H7 (cell line): ENCODE measurements at regions not wholly inside any gene's neighbourhood (a gene's known extent, or its start where the extent isn't known, plus 50 kb on each side); places are given as distances from the start of the nearest gene placed in this dataset.
"Not testable (repeated sequence)": the region's sequence is repeated elsewhere in the genome, so short reads cannot be mapped to it uniquely, and the experiment has no call there.

Experiments used
- DNase-seq: peaks from one replicate; pipeline ENCODE4 v3.0.0; 2012
- H3K27me3 ChIP-seq: 2 replicates; pipeline ENCODE4 v1.6.0; 2011; ENCODE audit warnings: mild to moderate bottlenecking, low read length; ENCODE audit not compliant: control insufficient read depth, insufficient read depth
- H3K36me3 ChIP-seq: replicated peaks from 2 replicates; pipeline ENCODE4 v1.5.1; 2011; ENCODE audit warnings: low read length; ENCODE audit not compliant: control insufficient read depth, insufficient read depth
- H3K4me3 ChIP-seq: 2 replicates; pipeline ENCODE4 v1.5.1; 2011; ENCODE audit warnings: low read depth, mild to moderate bottlenecking, control low read depth, low read length, moderate library complexity; ENCODE audit not compliant: insufficient read depth

DNA sequence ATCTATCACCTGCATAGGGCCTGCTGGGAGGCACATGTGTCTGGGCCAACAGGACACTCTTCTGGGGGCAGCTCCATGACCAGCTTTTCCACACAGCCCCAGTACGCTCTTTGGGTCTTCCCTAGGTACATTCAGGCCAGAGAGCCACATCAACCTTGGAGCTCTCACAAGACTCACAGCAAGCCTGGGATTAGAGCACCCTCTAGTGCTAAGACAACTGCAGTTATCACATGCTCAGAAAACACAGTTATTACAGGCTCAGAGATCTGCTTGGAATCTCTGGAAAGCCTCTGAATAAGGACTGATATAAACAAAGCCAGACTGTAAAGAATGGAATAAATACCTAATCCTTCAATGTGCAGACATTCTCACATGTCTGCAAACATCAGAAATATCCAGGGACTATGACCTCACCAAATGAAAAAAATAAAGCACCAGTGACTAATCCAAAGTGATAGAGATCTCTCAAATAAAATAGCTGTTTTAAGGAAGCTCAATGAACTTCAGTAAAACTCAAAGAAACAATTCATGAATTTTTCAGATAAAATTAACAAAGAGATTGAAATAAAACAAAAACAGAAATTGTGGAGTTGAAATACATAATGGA is 563.9 kb upstream of the NR5A2 start:
- peak; percentile 4 for DNase-seq

DNA sequence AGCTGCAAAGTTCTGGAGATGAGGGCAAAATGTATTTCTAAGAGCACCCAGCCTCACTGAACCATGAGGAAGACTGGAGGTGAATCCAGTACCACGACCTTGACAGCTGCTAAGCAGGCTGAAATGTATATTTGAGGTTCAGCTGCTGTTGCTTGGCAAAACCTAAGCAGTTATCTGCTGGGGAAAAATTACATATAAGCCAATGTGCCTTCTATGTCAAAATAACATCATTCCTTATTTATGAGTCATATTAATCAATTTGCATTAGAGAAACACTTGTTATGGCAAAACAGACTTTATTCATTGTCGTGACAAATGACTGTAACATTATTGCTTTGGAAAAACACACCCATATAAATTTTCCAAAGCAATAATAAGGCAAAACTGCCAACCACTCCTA is 560.5 kb upstream of the NR5A2 start:
- DNase-seq: no peak
- Histone ChIP-seq H3K36me3 (no peaks in the 10 kb centered on the region), H3K27me3 (no peaks in the 10 kb centered on the region), H3K4me3 (no peak overlapping the region)

More for the DNA sequence above, 563.9 kb upstream of the NR5A2 start:
- Histone ChIP-seq H3K4me3 (no peak overlapping the region), H3K36me3 (no peaks in the 10 kb centered on the region), H3K27me3 (no peaks in the 10 kb centered on the region)

DNA sequence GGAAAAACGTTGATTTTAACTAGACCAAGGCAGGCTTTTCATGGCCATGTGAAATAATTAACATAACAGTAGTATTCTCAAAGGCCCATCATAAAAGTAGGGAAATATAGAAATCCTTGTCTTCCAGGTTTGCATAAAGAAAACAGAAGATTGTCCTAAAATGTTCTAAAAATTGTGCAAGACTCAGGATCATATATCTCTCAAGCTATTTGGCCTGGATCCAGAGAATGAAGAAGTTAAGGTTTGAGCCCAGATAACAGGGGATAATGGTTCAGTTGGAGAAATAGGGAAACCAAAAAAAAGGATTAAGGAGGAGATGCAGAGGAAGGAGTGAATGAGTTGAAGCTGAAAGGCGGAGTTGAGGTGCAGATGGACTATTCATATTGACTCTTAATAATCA is 555.5 kb upstream of the NR5A2 start:
- no peak overlapping the region for H3K4me3 ChIP-seq

DNA sequence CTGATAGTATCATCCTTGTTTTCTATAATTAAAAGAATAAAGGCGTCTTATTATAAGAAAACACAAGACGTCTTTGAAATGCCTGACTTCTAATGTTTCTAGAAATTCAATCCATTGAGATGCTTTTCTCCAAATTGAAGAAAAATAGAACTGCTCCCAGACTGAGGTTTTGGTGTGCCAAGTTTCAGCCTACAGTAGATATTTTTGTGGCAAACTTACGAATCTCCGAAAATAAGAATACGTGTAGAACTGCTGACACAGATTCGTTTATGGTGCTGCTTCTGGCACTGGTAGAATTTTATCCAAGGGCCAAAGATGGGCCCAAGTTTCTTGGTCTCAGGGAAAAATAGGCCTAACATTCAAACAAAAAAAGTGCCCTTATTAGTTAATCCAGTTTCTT is 554.5 kb upstream of the NR5A2 start:
- Histone ChIP-seq H3K36me3 (no peaks in the 10 kb centered on the region), H3K4me3 (no peak overlapping the region), H3K27me3 (no peaks in the 10 kb centered on the region)
- no peak for DNase-seq

More for the DNA sequence above, 555.5 kb upstream of the NR5A2 start:
- H3K27me3 ChIP-seq: no peaks in the 10 kb centered on the region
- H3K36me3 ChIP-seq: no peaks in the 10 kb centered on the region
- DNase-seq: no peak

DNA sequence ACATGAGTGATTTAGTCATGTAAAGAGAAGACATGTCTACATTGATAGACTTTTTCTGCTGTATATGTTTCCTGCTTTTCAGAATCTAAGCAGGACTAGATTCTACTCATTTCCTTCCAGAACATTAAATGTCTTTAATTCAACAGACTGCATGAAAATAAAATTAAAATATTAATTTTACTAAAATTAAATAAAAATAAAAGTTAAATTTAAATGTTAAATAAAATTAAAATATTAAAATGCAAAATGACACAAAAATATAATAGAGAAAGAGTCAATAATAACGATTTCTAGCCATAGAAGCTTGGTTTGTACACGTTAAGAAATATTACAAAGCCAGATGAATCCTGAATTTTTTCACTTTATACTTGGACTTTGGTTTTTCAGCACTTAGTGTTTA is 552.8 kb upstream of the NR5A2 start:
- Histone ChIP-seq H3K36me3 (no peaks in the 10 kb centered on the region), H3K27me3 (no peaks in the 10 kb centered on the region), H3K4me3 (no peak overlapping the region)
- DNase-seq: no peak

DNA sequence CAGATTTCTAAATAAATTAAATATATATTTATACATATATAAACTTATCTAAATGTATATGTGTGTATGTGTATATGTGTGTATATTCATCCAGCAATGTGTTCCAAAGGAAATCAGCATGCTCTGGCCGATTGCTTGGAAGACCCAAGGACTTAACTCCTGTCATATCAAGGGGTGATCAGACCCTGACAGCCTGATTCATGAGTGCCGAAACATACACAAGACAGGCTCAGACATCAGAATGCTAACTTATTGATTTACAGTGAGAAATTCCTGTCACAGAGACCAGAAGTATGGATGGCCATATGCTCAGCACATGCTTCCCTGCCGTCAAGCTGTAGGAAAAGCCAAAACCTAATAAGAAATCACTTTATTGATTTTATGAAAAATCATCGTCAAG is 545.1 kb upstream of the NR5A2 start:
- no peak overlapping the region for H3K4me3 ChIP-seq
- no peak for DNase-seq
- H3K27me3 ChIP-seq: no peaks in the 10 kb centered on the region
- no peaks in the 10 kb centered on the region for H3K36me3 ChIP-seq

DNA sequence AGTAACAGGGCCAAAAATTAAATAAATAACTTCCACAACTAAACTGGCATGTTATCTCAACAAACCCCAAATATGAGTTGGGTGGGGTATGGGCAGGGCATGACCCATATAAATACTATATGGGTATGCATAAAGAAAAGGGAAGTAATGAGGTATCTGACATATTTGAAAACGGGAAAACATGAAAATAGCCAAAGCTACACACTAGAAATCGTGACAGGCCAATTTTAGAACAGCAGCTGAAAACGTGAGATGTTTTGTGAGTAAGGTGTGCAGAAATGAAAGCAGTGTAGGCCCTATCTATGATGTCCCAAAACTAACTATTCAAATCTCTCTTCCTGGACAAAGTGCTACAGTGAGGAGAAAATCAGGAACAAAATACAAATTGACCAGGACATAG is 537.9 kb upstream of the NR5A2 start:
- Histone ChIP-seq H3K27me3 (no peaks in the 10 kb centered on the region), H3K4me3 (no peak overlapping the region), H3K36me3 (no peaks in the 10 kb centered on the region)
- no peak for DNase-seq

DNA sequence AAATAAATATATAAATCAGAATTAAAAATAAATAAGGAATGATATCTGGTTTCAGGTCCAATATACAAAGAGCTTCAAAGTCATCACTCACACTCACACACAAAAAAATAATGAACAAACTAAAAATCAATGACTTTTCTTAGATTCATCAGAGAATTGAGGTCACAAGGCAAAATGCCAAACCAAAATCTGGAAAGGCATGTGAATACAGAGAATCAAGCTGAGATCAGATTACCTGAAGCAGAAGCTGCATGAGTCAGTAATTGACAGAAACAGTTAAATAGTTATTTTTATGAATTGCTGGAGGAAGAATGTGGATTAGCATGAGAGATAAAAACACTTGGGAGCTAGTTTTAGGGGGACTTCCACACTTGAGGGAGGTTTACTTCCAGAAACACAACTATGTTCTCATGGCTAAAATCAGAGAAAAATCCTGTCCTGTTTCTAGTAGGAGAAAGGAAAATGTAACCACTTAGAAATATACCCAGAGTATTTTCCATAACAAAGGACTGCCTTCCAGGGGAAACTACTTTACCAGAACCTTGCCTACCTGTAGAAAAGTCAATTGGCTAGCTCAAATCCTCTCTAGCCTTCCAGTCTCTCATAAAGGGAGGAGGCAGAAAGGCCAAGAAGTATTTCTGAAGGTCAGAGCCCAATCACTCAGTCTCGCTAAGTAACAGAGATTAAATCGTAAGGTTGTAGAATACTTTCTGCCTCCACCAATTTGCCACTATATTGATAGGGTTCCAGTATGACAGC is 536.6 kb upstream of the NR5A2 start:
- DNase-seq: peak; percentile 8
- H3K27me3 ChIP-seq: no peaks in the 10 kb centered on the region

DNA sequence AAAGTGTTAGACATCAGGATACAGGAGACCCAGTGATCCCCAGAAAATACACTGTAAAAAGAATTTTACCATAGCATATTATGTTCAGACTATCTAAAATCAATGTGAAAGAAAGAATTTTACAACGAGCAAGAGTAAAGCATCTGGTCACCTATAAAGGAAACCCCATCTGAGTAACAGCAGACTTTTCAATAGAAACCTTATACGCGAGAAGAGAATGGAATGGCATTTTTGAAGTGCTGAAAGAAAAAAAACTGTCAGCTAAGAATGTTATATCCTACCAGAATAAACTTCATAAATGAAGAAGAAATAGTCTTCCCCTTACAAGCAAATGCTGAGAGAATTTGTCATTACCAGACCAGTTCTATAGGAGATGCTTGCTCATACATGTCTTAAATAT is 532.1 kb upstream of the NR5A2 start:
- no peak for DNase-seq
- no peaks in the 10 kb centered on the region for H3K27me3 ChIP-seq
- H3K4me3 ChIP-seq: no peak overlapping the region
- H3K36me3 ChIP-seq: no peaks in the 10 kb centered on the region

More for the DNA sequence above, 536.6 kb upstream of the NR5A2 start:
- Histone ChIP-seq H3K4me3 (no peak overlapping the region), H3K36me3 (no peaks in the 10 kb centered on the region)

DNA sequence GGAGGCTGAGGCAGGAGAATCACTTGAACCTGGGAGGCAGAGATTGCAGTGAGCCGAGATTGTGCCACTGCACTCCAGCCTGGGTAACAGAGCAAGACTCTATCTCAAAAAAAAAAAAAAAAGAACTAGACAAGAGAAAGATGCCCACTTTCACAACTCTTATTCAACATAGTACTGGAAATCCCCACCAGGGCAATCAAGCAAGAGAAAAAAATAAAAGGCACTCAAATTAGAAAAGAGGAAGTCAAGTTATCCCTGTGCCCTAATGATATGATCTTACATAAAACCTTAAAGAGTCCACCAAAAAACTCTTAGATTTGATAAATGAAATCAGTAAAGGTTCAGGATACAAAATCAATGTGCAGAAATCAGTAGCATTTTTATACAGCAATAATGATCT is 528.7 kb upstream of the NR5A2 start:
- not testable (repeated sequence) for H3K4me3 ChIP-seq, DNase-seq, H3K36me3 ChIP-seq, H3K27me3 ChIP-seq

DNA sequence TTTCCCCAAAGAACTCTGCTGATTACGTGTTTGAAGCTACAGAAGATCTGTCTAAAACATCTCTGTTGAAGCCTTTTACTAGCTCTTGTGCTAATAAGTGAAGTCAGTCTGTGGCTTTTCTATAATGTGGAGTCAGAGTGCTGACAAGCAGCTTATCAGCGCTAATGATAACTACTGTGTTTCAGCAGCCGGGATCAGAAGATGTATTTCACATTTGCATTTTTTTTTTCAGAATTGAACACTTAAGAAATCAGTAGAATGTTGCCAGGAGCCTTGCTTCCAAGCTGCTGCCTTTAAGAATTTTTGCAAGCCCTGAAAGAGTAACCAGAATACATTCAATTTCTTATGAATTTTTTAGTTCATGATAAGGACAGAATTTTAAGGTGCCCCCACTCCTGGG is 519.4 kb upstream of the NR5A2 start:
- Histone ChIP-seq H3K36me3 (no peaks in the 10 kb centered on the region), H3K4me3 (no peak overlapping the region), H3K27me3 (no peaks in the 10 kb centered on the region)
- no peak for DNase-seq

DNA sequence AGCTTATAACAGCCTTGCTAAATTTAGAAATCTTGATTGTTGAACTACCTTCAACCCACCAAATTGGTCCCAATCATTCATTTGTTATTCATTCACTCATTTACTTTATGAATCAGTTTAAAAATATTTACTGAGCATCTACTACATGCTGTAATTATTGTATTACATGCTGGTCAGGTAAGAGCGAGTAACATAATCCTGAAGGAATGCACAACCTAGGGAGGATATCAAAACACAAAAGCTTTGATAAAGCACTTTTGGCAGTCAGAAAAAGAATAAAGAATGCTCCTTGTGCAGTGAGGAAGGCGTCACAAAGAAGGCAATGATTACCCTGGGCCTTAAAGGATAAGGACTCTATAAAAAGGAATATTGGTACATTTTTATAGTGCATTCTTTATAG is 518.9 kb upstream of the NR5A2 start:
- DNase-seq: no peak
- H3K27me3 ChIP-seq: no peaks in the 10 kb centered on the region
- no peaks in the 10 kb centered on the region for H3K36me3 ChIP-seq
- H3K4me3 ChIP-seq: no peak overlapping the region

DNA sequence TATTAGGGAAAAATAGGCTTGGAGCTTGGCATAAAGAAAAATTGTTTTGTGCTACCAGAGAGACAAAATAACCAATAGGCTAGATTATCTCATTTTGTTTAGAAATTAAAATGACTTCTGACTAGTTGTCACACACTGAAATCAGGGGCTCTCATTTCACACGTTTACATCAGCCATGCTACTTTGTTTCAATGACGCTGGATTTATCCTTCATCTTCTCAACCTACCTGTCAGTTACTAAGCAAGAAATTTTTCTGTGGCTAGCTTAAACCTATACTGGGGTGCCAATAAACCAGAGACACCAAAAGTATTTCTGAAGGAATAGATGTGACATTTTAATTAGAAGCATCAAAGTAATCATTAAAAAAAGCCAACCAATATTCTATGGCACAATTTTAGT is 518.1 kb upstream of the NR5A2 start:
- Histone ChIP-seq H3K27me3 (no peaks in the 10 kb centered on the region), H3K4me3 (no peak overlapping the region), H3K36me3 (no peaks in the 10 kb centered on the region)
- DNase-seq: no peak

DNA sequence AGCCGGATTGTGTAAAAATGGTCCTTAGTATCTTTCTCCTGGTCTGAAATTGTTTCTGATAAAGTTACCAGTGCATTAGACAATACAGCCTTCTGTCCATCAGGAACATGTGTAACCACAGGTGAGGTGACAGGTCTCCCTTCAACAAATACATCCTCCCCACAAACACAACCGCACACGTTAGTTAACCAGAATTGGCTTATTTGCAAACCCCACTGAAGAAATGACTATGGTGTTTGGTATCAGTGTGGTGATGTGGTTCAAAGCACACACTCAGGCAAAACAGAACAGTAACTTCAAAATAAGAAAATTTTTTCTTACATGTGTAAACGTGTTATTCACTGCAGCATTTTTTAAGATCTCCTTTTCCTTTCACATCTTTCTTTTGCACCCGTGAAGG is 517.2 kb upstream of the NR5A2 start:
- no peak overlapping the region for H3K4me3 ChIP-seq
- DNase-seq: no peak
- no peaks in the 10 kb centered on the region for H3K36me3 ChIP-seq
- H3K27me3 ChIP-seq: no peaks in the 10 kb centered on the region

DNA sequence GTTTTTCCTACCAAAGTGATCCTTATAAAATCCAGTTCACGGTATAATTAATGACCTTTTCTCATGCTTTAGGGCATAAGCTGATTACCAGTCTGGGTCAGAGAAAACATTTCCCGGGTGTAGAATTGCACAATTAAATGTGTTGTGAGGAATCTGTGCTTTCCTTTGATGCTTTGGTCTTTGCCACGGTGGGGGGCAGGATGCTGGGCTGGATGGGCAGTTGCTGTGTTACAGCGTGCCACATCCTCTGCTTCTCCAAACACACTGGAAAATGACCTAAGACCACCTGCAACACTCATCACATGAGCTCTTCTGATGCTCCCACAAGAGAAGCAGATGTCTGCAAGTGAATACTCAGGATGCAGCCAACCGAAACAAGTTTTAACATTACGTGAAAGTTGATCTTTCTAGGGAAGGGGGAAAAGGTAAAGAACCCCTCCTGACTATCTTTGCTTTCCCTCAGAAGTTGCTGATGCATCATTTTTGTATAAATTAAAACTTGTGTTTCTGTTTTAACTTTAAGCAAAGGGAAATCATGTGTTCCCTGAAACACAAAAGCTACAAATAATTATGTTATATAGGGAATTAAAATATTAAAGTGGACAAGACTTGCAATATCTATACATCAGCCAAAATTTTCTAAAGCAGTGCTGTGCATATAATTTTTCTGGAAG is 515.3 kb upstream of the NR5A2 start:
- Histone ChIP-seq H3K4me3 (no peak overlapping the region), H3K36me3 (no peaks in the 10 kb centered on the region), H3K27me3 (no peaks in the 10 kb centered on the region)
- peak; percentile 1 for DNase-seq
